DMS 273 (cell line): ENCODE measurements at regions not wholly inside any gene's neighbourhood (a gene's known extent, or its start where the extent isn't known, plus 50 kb on each side); places are given as distances from the start of the nearest gene placed in this dataset.
"Not testable (repeated sequence)": the region's sequence is repeated elsewhere in the genome, so short reads cannot be mapped to it uniquely, and the experiment has no call there.

Experiments
- DNase-seq: peaks from one replicate; lab custom pipeline; 2025; ENCODE audit not compliant: unreplicated experiment; lab: John Stamatoyannopoulos, UW

GRCh38 chr1:121097127-121097866, 86.8 kb downstream of the FAM72B start:
- peak; percentile 87 for DNase-seq

DNA sequence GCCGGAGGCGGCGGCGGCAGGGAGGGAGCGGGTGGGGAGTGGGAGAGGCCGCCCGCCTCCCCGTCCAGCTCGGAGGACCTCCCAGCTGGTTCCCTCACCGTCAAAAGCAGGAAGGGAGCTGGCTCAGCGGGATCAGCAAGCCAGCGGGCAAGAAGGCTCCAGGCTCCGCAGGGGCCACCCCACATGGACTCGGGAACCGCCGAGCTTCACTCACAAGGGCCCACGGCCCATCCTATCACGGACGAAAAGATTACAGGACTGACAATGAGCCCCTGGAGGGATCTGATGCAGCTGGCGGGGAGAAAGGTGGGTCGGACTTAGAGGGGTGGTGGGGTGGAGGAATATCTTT, 86.3 kb downstream of the FAM72B start:
- peak; percentile 35 for DNase-seq

GRCh38 chr1:121109025-121109424, 75.1 kb downstream of the FAM72B start:
- not testable (repeated sequence) for DNase-seq

DNA sequence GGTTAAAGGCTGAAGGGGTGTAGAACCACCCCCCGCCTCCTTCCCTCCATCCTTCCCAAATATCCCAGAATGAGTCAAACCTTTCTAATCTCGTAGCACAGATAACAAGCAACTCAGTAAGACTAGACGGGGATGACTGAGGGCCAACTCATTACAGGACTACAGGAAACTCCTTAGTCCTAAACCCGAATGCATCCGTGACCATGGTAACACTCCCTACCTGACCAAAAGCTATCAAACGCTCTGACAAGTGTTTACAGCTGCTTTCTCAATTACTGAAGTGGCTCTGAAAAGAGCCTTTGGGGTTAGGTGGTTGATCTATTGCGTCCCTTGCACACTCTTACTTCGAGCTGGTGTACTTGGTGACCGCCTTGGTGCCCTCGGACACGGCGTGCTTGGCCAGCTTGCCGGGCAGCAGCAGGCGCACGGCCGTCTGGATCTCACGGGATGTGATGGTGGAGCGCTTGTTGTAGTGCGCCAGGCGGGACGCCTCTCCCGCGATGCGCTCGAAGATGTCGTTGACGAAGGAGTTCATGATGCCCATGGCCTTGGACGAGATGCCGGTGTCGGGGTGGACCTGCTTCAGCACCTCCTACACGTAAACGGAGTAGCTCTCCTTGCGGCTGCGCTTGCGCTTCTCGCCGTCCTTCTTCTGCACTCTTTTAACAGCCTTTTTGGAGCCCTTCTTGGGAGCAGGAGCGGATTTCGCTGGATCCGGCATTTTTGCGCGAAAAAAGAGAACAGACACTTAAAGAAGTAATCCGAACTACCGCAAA, 67.4 kb downstream of the FAM72B start:
- not testable (repeated sequence) for DNase-seq

GRCh38 chr1:121117298-121117611, 66.9 kb downstream of the FAM72B start:
- DNase-seq = not testable (repeated sequence)

- peak; percentile 37 for DNase-seq
These were observed 66.3 kb downstream of the FAM72B start for GRCh38 chr1:121117622-121118479.
